HG03135 (cell line): ENCODE measurements at regions not wholly inside any gene's neighbourhood (a gene's known extent, or its start where the extent isn't known, plus 50 kb on each side); places are given as distances from the start of the nearest gene placed in this dataset.
"Not testable (repeated sequence)": the region's sequence is repeated elsewhere in the genome, so short reads cannot be mapped to it uniquely, and the experiment has no call there.

ENCODE experiments used
- ATAC-seq: cut with Tn5 transposase; IDR thresholded peaks from one replicate; pipeline ENCODE4 v1.9.1; 2021; ENCODE audit warnings: mild to moderate bottlenecking, moderate library complexity; ENCODE audit not compliant: unreplicated experiment

GRCh38 chr11:129503646-129504045 is 128.0 kb downstream of the BARX2 start:
- ATAC-seq, result no peak

DNA sequence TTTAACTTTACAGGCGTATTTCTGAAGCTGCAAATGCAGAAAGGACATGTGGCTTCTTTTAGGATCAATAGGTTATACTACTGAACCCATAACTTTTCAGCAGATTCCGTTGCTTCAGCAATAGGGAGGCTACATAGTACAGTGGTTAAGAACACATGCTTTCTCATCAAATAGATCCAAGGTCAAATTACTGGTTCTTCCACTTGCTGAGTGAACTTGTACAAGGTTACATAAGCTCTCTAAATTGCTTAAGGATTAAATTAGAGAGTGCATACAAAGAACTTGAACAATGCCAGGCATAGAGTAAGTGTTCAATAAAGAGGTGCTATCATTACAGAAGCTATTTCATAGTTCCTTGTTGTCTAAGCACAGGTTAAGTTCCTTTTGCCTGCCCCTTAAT is 129.6 kb downstream of the BARX2 start:
- ATAC-seq, result no peak

- no peak for ATAC-seq
Observed at GRCh38 chr11:129508163-129508562, 132.5 kb downstream of the BARX2 start.

- ATAC-seq, result no peak
Observed at GRCh38 chr11:129528296-129528695, 152.6 kb downstream of the BARX2 start.

GRCh38 chr11:129530154-129530895 is 154.7 kb downstream of the BARX2 start:
- no peak for ATAC-seq

GRCh38 chr11:129533395-129533794 is 157.7 kb downstream of the BARX2 start:
- ATAC-seq, result no peak

DNA sequence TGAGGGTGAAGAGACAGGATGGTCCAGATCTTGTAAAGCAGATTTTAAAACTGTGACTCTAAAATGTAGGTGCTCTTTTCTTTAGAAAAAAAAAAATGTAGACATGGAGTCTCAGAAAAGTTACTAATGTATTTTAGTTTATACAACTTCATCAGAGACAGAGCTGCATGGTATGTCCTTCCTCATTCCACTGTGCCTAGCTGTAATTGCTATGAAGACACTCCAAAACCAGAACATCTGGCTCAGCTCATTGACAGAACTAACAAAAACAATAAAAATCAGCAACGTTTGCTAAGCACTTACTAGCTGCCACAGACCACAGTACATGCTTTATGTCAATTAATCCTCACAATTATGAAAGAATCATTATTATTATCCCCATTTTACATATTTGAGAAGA is 160.7 kb downstream of the BARX2 start:
- no peak for ATAC-seq

GRCh38 chr11:129538323-129538722 is 162.7 kb downstream of the BARX2 start:
- ATAC-seq, result no peak

GRCh38 chr11:129543515-129544290 is 168.1 kb downstream of the BARX2 start:
- no peak for ATAC-seq

- ATAC-seq, result no peak
Observed at GRCh38 chr11:129544691-129545090, 169.0 kb downstream of the BARX2 start.

- no peak for ATAC-seq
Observed at GRCh38 chr11:129546266-129546665, 170.6 kb downstream of the BARX2 start.

- ATAC-seq, result no peak
Observed at GRCh38 chr11:129557421-129557820, 181.8 kb downstream of the BARX2 start.

DNA sequence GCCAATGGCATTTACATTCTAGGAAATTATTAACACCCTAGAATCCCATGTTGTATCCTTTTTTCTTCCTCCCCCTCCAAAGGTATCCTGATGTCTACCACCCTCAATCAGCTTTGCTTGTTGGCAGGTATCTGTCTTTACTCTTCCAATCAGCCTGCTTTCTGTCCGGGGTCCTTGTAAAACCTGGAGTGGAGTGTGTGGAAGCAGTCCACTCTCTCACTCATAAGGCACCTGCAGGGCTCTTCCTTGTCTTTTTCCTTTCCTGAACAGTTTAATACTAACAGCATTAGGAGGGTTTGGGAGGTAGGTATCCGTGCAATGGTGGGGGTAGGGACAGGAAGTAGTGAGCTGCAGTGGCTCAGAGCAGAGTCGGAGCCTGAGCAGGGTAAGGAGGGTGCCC is 193.4 kb downstream of the BARX2 start:
- ATAC-seq, result no peak

DNA sequence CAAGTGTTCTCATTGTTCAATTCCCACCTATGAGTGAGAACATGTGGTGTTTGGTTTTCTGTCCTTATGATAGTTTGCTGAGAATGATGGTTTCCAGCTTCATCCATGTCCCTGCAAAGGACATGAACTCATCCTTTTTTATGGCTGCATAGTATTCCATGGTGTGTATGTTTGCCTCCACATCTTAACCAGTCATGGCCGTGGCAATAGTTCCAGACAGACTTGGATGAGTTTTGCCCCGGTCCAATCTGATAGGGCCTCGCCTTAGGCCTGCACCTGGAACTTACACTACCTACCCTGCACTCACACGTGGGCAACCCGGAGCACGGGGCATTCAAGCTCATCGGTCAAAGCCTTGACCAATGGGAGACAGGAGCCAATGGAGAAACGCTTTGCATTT is 197.0 kb downstream of the BARX2 start:
- ATAC-seq, result not testable (repeated sequence)

DNA sequence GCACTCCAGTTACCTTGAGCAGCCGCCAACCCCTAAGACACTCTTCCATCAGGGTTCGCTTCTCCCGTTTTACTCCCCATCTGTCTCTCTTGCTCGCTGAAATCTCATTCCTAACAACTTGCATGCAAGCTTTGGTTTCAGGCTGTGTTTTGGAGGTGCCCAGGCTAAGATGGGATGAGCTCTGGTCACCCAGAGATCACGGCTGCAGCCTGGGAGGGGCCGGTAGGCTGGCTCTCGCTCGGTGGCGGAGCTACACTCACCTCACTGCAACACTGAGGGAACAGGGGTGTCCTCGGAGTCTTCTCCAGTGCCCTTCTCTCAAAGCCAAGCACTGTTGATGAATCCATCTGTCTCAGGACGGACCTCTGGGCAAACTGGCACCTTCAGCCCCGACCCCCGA is 197.5 kb downstream of the BARX2 start:
- ATAC-seq, result no peak

- no peak for ATAC-seq
Observed at GRCh38 chr11:129574431-129574830, 198.8 kb downstream of the BARX2 start.

DNA sequence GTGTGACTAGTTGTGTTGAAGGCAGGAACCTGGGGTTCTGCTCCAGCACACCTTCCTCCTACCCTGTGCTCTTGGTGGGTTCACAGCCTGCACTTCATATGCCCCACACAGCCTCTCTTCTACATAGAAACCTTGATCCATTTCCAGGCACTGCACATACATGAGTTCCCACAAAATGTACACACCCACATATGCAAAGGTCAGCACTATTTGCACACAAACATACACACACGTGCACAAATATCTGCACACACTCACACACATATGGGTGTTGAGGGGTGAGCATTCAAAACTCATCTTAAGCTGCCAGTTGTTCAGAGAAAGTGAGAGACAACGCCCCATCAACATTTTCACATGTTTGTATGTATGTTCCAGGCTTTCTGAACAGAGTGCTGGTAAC is 201.0 kb downstream of the BARX2 start:
- no peak for ATAC-seq

DNA sequence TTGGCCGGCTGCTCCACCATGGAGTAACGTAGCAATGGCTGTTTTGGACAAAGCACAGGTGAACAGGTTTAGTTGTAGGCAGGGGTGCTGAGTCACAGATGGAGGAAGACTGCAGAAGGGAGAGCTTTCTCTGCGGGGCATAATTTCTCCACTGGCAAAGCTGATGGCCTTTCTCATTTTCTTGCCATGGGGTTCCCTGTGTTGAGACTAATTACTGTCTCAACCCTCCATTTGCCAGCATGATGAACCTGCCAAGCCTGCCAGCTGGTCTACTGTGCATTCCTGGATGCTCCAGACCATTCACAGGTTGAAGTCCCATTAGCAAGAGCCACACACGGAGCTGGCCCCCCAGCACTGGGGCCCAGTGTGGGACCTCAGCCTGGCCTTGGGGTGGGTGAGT is 202.4 kb downstream of the BARX2 start:
- no peak for ATAC-seq

GRCh38 chr11:129580278-129580677 is 204.6 kb downstream of the BARX2 start:
- ATAC-seq, result no peak

GRCh38 chr11:129584316-129584715 is 208.7 kb downstream of the BARX2 start:
- ATAC-seq, result no peak

GRCh38 chr11:129589190-129589860 is 213.7 kb downstream of the BARX2 start:
- ATAC-seq, result no peak
